ENCODE measurements at regions not wholly inside any gene's neighbourhood (a gene's known extent, or its start where the extent isn't known, plus 50 kb on each side); places are given as distances from the start of the nearest gene placed in this dataset.

DNA sequence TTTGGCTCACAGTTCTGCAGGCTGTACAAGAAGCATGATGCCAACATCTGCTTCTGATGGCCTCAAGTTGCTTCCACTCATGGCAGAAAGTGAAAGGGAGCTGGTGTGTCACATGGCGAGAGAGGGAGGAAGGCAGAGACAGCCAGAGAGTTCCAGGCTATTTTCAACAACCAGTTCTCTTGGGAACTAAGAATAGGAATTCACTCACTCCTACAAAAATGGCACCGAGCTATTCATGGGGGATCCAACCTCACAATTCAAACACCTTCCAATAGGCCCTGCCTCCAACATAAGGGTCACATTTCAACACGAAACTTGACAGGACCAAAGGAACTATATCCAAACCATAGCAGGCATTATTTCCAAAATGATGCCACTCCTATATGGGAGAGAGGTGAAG is 299.5 kb upstream of the TGFBR2 start:
- DNase-seq (ENCODE audit: low read depth) = no peak
- TF ChIP-seq CTCF (conservative IDR thresholded peaks at IDR 0.05; ENCODE audit: low read depth, low read length) = no peak
- no peak overlapping the region for H3K4me3 ChIP-seq (ENCODE audit: low read depth, low read length)

- TF ChIP-seq CTCF (conservative IDR thresholded peaks at IDR 0.05; ENCODE audit: low read depth, low read length) = no peak
- H3K4me3 ChIP-seq (ENCODE audit: low read depth, low read length) = no peak overlapping the region
- DNase-seq (ENCODE audit: low read depth) = no peak
Measured at GRCh38 chr3:30307372-30307950, 298.9 kb upstream of the TGFBR2 start.

- no peak for DNase-seq (ENCODE audit: low read depth)
- no peak overlapping the region for H3K4me3 ChIP-seq (ENCODE audit: low read depth, low read length)
- no peak for TF ChIP-seq CTCF (conservative IDR thresholded peaks at IDR 0.05; ENCODE audit: low read depth, low read length)
Measured at GRCh38 chr3:30308131-30308530, 298.3 kb upstream of the TGFBR2 start.

DNA sequence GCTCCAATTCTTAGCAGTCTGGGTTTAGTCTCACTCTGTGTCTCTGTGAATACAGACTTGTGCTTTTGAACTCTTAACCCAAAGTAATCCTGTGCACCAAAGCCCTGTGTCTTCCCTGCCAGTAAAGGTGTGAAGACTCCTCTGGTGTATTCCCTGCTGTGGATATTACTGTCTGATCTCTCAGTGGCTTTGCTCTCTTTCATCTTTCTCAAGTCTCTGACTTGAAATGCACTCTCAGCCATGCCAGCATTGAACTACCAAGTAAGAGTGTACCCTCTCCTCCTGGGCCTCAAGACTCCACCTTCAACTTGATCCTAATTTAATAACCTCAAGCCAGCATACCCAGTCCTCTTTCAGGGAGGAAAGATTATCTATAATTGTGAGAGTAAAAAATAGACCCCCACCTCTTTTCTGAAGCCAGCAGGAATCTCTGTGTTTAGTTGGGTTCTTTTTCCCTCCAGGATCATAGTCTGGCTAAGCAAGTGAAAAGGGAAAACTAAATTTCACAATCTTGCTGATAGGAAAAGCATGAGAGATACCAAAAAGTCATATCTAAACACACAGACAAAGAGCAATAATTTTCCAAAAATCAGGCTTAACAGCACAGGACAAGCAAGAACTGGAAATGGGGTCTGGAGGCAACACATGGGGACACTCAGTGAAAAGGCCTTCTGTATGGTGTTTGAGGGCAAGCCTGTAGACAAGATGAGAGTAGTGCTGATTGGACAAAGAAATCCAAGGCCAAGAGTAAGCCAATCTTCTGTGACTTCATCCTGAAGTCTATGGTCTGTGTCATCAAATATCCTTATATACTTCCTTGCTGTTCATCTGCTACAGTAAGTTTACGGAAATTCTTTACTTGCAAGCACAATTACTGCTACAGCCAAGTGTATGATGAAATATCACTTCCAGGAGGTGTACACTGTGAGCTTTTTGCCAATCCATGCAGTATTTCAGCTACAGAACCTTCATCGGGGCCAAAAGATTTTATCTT is 296.1 kb upstream of the TGFBR2 start:
- DNase-seq (ENCODE audit: low read depth) = no peak
- no peak overlapping the region for H3K4me3 ChIP-seq (ENCODE audit: low read depth, low read length)
- TF ChIP-seq CTCF (conservative IDR thresholded peaks at IDR 0.05; ENCODE audit: low read depth, low read length) = no peak

- TF ChIP-seq CTCF (conservative IDR thresholded peaks at IDR 0.05; ENCODE audit: low read depth, low read length) = no peak
- DNase-seq (ENCODE audit: low read depth) = no peak
- H3K4me3 ChIP-seq (ENCODE audit: low read depth, low read length) = no peak overlapping the region
Measured at GRCh38 chr3:30311781-30312180, 294.6 kb upstream of the TGFBR2 start.

GRCh38 chr3:30313840-30314239 is 292.6 kb upstream of the TGFBR2 start:
- DNase-seq (ENCODE audit: low read depth) = no peak
- TF ChIP-seq CTCF (conservative IDR thresholded peaks at IDR 0.05; ENCODE audit: low read depth, low read length) = no peak
- no peak overlapping the region for H3K4me3 ChIP-seq (ENCODE audit: low read depth, low read length)
